Dedifferentiated amniotic fluid mesenchymal stem cell (primary cell): ENCODE measurements at regions not wholly inside any gene's neighbourhood (a gene's known extent, or its start where the extent isn't known, plus 50 kb on each side); places are given as distances from the start of the nearest gene placed in this dataset.
"Not testable (repeated sequence)": the region's sequence is repeated elsewhere in the genome, so short reads cannot be mapped to it uniquely, and the experiment has no call there.

Source experiments
- DNase-seq: peaks from one replicate; pipeline ENCODE4 v3.0.0-alpha.2; 2016; ENCODE audit errors: extremely low spot score

GRCh38 chr16:14384745-14385144 lies 245.3 kb downstream of the PARN start:
- no peak for DNase-seq

GRCh38 chr16:14383844-14384243 lies 246.2 kb downstream of the PARN start:
- not testable (repeated sequence) for DNase-seq

GRCh38 chr16:14378689-14379467 lies 251.2 kb downstream of the PARN start:
- DNase-seq = no peak

GRCh38 chr16:14378131-14378551 lies 251.9 kb downstream of the PARN start:
- peak; percentile 73 for DNase-seq

- DNase-seq = no peak
Observed at GRCh38 chr16:14377326-14377725, 252.7 kb downstream of the PARN start.

GRCh38 chr16:14375132-14375491 lies 254.9 kb downstream of the PARN start:
- DNase-seq = peak; percentile 21

GRCh38 chr16:14374451-14375131 lies 255.5 kb downstream of the PARN start:
- DNase-seq = no peak

GRCh38 chr16:14373896-14374295 lies 256.2 kb downstream of the PARN start:
- no peak for DNase-seq

GRCh38 chr16:14373406-14373805 lies 256.7 kb downstream of the PARN start:
- DNase-seq = no peak

GRCh38 chr16:14372471-14372870 lies 257.6 kb downstream of the PARN start:
- DNase-seq = no peak

- DNase-seq = no peak
Observed at GRCh38 chr16:14371778-14372431, 258.2 kb downstream of the PARN start.

GRCh38 chr16:14370736-14371234 lies 259.3 kb downstream of the PARN start:
- DNase-seq = no peak

- no peak for DNase-seq
Observed at GRCh38 chr16:14369734-14370598, 260.1 kb downstream of the PARN start.

- no peak for DNase-seq
Observed at GRCh38 chr16:14368399-14368798, 261.7 kb downstream of the PARN start.

GRCh38 chr16:14366974-14367707 lies 262.9 kb downstream of the PARN start:
- DNase-seq = no peak

GRCh38 chr16:14366447-14366846 lies 263.6 kb downstream of the PARN start:
- DNase-seq = no peak

GRCh38 chr16:14365200-14365851 lies 264.7 kb downstream of the PARN start:
- no peak for DNase-seq

- DNase-seq = peak; percentile 94
Observed at GRCh38 chr16:14364386-14365199, 265.5 kb downstream of the PARN start.

GRCh38 chr16:14364112-14364385 lies 266.0 kb downstream of the PARN start:
- DNase-seq = no peak
